ENCODE measurements at regions not wholly inside any gene's neighbourhood (a gene's known extent, or its start where the extent isn't known, plus 50 kb on each side); places are given as distances from the start of the nearest gene placed in this dataset.

DNA sequence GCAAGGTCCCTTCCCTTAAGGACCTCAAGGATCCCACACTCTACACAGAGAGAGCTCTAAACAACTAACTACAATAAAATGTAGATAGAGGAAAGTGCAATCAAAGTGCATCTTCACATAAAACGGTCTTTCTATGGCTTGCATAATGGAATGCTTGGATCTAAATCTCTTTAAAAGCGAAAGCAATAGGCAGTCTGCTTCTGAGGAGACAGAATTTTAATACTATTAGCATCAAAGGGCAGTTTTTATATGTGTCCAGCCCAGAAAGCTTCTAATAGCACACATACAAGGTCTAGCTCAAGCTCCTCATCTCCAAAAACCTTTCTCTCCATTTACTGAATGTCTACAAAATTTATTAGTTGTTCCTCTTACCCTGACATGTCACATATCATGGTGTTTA is 101.5 kb upstream of the C1GALT1 start:
- H3K4me2 ChIP-seq (ENCODE audit: unreplicated experiment): no peak overlapping the region
- no peak overlapping the region for H3K27ac ChIP-seq
- H3K4me3 ChIP-seq: no peak overlapping the region
- no peaks in the 10 kb centered on the region for H3K36me3 ChIP-seq (ENCODE audit: low read depth)
- no peaks in the 10 kb centered on the region for H3K79me2 ChIP-seq (ENCODE audit: insufficient read depth)
- H3K9me3 ChIP-seq (ENCODE audit: low read depth): no peaks in the 10 kb centered on the region
- H3K27me3 ChIP-seq (replicated peaks; ENCODE audit: insufficient read depth): no peaks in the 10 kb centered on the region; the same call in 1 of the 2 replicates
- WGBS, 2 experiments (ENCODE audit: low coverage in 1 of 2, low lambda C conversion rate in 2 of 2, missing lambda C conversion rate in 2 of 2): 0 to 4% methylated on average over 2 of the region's 2 CpGs
- no peak overlapping the region for H2AFZ ChIP-seq
- in situ Hi-C loops (cut with MboI): no loop called here
- H3F3A ChIP-seq (ENCODE audit: insufficient read depth): no peaks in the 10 kb centered on the region
- no peaks in the 10 kb centered on the region for H3K9me2 ChIP-seq (ENCODE audit: insufficient read depth)
- H3K4me1 ChIP-seq (ENCODE audit: insufficient read depth): no peaks in the 10 kb centered on the region
- H4K20me1 ChIP-seq (ENCODE audit: insufficient read depth): no peaks in the 10 kb centered on the region
- no peak for DNase-seq
- TF ChIP-seq EZH2phosphoT487 (IDR thresholded peaks at IDR 0.05; ENCODE audit: insufficient read depth, low read depth) (no peak), EZH2 (IDR thresholded peaks at IDR 0.05; ENCODE audit: insufficient read depth, poor library complexity, severe bottlenecking) (no peak)
- H3K9ac ChIP-seq: no peak overlapping the region

DNA sequence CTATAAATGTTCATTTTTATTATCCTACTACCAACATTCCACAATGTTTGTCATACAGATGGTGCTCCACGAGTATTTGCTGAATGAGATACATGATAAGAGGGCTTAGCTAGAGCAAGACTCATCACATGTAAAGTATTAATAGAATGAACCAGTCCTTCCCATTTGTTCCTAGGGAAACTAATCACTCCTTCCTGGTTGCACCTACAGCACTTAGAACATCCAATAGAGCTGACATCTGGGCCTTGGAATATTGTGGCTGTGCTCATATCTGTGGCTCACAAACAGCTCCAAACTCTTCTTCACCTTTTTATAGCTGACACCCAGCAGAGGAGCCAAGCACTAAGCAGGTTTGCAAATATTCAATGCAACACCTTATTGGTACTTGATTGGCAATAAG is 91.9 kb upstream of the C1GALT1 start:
- no peak for DNase-seq

GRCh38 chr7:7098280-7098818 is 84.0 kb upstream of the C1GALT1 start:
- no peak overlapping the region for H3K9ac ChIP-seq
- no peak overlapping the region for H3K4me3 ChIP-seq
- no peaks in the 10 kb centered on the region for H3K9me2 ChIP-seq (ENCODE audit: insufficient read depth)
- peaks cover 12% of the 10 kb centered on the region for H3K4me1 ChIP-seq (ENCODE audit: insufficient read depth)
- H3K27ac ChIP-seq: no peak overlapping the region
- H3K79me2 ChIP-seq (ENCODE audit: insufficient read depth): no peaks in the 10 kb centered on the region
- in situ Hi-C loops (cut with MboI): loop anchor here (10.0 kb wide), 1 partner anchor 436 kb away; the partner anchor contains the start of gene COL28A1
- no peaks in the 10 kb centered on the region for H4K20me1 ChIP-seq (ENCODE audit: insufficient read depth)
- no peak overlapping the region for H3K4me2 ChIP-seq (ENCODE audit: unreplicated experiment)
- no peaks in the 10 kb centered on the region for H3K36me3 ChIP-seq (ENCODE audit: low read depth)
- H3K9me3 ChIP-seq (ENCODE audit: low read depth): no peaks in the 10 kb centered on the region
- no peak for DNase-seq
- 0 out of 2 replicates have a peak, but pooled peaks cover 5% of the 10 kb centered on the region for H3F3A ChIP-seq (ENCODE audit: insufficient read depth)
- no peak overlapping the region for H2AFZ ChIP-seq
- H3K27me3 ChIP-seq (replicated peaks; ENCODE audit: insufficient read depth): no peaks in the 10 kb centered on the region
- TF ChIP-seq EZH2 (IDR thresholded peaks at IDR 0.05; ENCODE audit: insufficient read depth, poor library complexity, severe bottlenecking) (no peak), EZH2phosphoT487 (IDR thresholded peaks at IDR 0.05; ENCODE audit: insufficient read depth, low read depth) (no peak)
- WGBS, 2 experiments (ENCODE audit: low coverage in 1 of 2, low lambda C conversion rate in 2 of 2, missing lambda C conversion rate in 2 of 2): 92 to 94% methylated on average over 1 of the region's 1 CpG

More for the DNA sequence above, 91.9 kb upstream of the C1GALT1 start:
- no peak overlapping the region for H3K9ac ChIP-seq
- TF ChIP-seq EZH2phosphoT487 (IDR thresholded peaks at IDR 0.05; ENCODE audit: insufficient read depth, low read depth) (no peak), EZH2 (IDR thresholded peaks at IDR 0.05; ENCODE audit: insufficient read depth, poor library complexity, severe bottlenecking) (no peak)
- no peak overlapping the region for H3K4me2 ChIP-seq (ENCODE audit: unreplicated experiment)
- H3K79me2 ChIP-seq (ENCODE audit: insufficient read depth): no peaks in the 10 kb centered on the region
- H3K9me2 ChIP-seq (ENCODE audit: insufficient read depth): no peaks in the 10 kb centered on the region
- H3K4me3 ChIP-seq: no peak overlapping the region
- H3K27me3 ChIP-seq (replicated peaks; ENCODE audit: insufficient read depth): no peaks in the 10 kb centered on the region
- no peaks in the 10 kb centered on the region for H3K9me3 ChIP-seq (ENCODE audit: low read depth)
- no peaks in the 10 kb centered on the region for H3K36me3 ChIP-seq (ENCODE audit: low read depth)
- H4K20me1 ChIP-seq (ENCODE audit: insufficient read depth): no peaks in the 10 kb centered on the region
- H3K4me1 ChIP-seq (ENCODE audit: insufficient read depth): no peaks in the 10 kb centered on the region
- no peak overlapping the region for H2AFZ ChIP-seq
- 3 to 11% methylated on average over 1 of the region's 1 CpG for WGBS, 2 experiments (ENCODE audit: low coverage in 1 of 2, low lambda C conversion rate in 2 of 2, missing lambda C conversion rate in 2 of 2)
- in situ Hi-C loops (cut with MboI): loop anchor here (10.0 kb wide), 1 partner anchor 444 kb away; the partner anchor contains the start of gene COL28A1
- no peaks in the 10 kb centered on the region for H3F3A ChIP-seq (ENCODE audit: insufficient read depth)
- no peak overlapping the region for H3K27ac ChIP-seq

DNA sequence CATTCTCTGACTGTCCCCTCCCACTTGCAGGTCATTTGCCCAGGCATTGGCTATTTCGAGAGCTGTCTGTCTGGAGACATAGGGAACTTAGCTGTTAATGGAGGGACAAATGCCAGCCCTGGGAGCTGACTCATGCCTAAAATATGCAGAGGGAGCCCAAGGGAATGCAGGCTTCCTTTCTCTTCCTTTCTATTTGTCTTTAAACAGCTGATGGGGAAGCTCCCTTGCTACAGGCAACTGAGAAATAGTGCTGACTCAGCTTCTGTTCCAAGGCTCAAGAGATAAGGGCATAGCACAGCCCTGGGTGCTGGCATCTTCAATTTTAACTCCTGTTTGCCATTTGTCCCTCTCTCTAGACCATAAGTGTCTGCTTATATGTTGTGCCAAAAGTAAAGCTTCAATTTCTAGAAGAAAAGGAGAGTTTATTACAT is 82.7 kb upstream of the C1GALT1 start:
- Histone ChIP-seq H3K9me2 (ENCODE audit: insufficient read depth) (no peaks in the 10 kb centered on the region), H3K27ac (no peak overlapping the region), H3K79me2 (ENCODE audit: insufficient read depth) (no peaks in the 10 kb centered on the region), H3K4me1 (ENCODE audit: insufficient read depth) (peaks cover 12% of the 10 kb centered on the region), H3K36me3 (ENCODE audit: low read depth) (no peaks in the 10 kb centered on the region), H3K4me2 (ENCODE audit: unreplicated experiment) (peak overlapping the region; percentile 17), H3K27me3 (replicated peaks; ENCODE audit: insufficient read depth) (no peaks in the 10 kb centered on the region), H3K4me3 (no peak overlapping the region), H2AFZ (0 out of 2 replicates have a peak overlapping the region, but pooled peaks have one; percentile 9), H3F3A (ENCODE audit: insufficient read depth) (0 out of 2 replicates have a peak, but pooled peaks cover 5% of the 10 kb centered on the region), H3K9ac (no peak overlapping the region), H3K9me3 (ENCODE audit: low read depth) (no peaks in the 10 kb centered on the region), H4K20me1 (ENCODE audit: insufficient read depth) (no peaks in the 10 kb centered on the region)
- TF ChIP-seq EZH2 (IDR thresholded peaks at IDR 0.05; ENCODE audit: insufficient read depth, poor library complexity, severe bottlenecking) (no peak), EZH2phosphoT487 (IDR thresholded peaks at IDR 0.05; ENCODE audit: insufficient read depth, low read depth) (no peak)
- 8 to 13% methylated on average over 1 of the region's 1 CpG for WGBS, 2 experiments (ENCODE audit: low coverage in 1 of 2, low lambda C conversion rate in 2 of 2, missing lambda C conversion rate in 2 of 2)
- in situ Hi-C loops (cut with MboI): loop anchor here (10.0 to 25.0 kb wide), 3 partner anchors 313 to 455 kb away; partner anchors contain the start of gene COL28A1
- peak; percentile 84 for DNase-seq

Data from GM23248 (cell line).